NCI-H1105 treated with DMSO at 0.1 percent for 48 hours (cell line): ENCODE measurements at regions not wholly inside any gene's neighbourhood (a gene's known extent, or its start where the extent isn't known, plus 50 kb on each side); places are given as distances from the start of the nearest gene placed in this dataset.
"Not testable (repeated sequence)": the region's sequence is repeated elsewhere in the genome, so short reads cannot be mapped to it uniquely, and the experiment has no call there.

ENCODE experiments used
- DNase-seq: peaks from one replicate; lab custom pipeline; 2025; lab: John Stamatoyannopoulos, UW

DNA sequence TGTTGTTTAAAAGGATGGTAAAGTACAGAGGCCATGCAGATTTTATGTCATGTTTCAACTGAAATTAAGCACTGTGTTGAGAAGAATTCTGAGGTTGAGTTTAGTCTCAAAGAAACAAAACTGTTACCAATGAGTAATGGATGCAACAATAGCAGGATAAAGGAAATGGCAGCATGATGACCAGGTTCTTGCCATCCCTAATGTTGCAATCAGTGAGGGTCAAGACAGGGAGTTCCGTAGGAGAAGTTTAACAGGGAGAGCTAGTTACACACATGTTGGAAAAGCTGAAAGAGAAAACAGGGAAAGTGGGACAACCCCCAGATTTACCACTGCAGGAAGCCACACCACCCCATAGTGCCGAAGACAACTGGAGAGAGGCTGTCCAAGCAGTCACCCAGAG lies 343.8 kb upstream of the EPHA4 start:
- no peak for DNase-seq

DNA sequence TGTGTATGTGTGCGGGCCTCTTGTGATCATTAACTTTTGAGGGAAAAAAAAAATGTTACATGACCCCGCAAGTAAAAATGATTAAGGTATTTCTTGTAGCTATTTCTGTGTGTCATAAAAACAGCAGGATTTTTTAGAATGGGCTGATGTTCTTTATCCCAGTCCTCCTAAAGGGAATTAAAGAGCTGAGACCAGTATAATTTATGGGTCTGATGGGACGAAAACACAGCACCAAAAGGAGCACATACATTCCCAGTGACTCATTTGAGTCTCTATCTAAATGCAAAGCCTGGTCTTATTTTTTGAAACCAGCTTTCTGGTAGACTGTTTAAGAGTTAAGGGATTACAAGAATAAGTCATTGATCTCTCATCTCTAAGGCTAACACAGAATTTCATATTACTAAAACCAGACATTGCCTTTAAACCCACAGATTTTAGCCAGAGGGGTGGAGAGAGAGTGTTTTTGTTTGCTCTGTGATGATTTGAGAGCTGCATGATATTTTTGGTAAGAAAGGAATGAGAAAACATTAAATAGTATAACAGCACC lies 342.3 kb upstream of the EPHA4 start:
- DNase-seq: no peak

GRCh38 chr2:221911890-221912289 lies 339.8 kb upstream of the EPHA4 start:
- DNase-seq: no peak

GRCh38 chr2:221911321-221911720 lies 339.2 kb upstream of the EPHA4 start:
- DNase-seq: no peak

GRCh38 chr2:221908518-221908917 lies 336.4 kb upstream of the EPHA4 start:
- no peak for DNase-seq

GRCh38 chr2:221897718-221898117 lies 325.6 kb upstream of the EPHA4 start:
- DNase-seq: no peak

DNA sequence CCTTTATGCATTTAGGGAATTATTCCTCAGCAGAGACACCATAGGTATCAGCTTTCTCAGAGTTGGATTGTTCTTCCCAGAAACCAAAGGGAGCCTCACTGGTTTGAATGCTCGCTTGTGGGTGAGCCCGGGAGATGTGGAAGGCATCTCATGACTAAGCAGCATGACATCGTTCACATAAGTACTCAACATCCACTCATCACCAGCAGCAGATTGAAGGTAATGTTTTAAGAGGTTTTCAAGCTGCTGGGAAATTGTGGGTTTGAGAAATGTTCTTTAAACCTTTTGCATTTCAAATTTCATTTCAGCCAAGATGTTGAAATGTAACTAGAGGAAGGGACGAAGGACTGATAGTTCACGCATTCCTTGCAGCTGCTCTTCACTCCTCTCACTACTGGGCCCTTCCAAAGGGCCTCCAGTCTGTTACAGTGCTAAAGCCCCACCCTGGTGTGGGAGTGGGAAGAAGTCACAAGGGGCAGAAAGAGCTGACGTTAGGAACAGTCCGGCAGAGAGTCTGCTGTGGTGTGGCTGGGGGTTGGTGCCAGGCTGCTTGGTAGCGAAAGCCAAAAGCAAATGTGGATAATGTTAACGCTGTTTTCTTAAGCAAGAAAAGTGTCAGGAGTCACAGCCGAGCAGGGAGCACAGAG lies 324.5 kb upstream of the EPHA4 start:
- no peak for DNase-seq

DNA sequence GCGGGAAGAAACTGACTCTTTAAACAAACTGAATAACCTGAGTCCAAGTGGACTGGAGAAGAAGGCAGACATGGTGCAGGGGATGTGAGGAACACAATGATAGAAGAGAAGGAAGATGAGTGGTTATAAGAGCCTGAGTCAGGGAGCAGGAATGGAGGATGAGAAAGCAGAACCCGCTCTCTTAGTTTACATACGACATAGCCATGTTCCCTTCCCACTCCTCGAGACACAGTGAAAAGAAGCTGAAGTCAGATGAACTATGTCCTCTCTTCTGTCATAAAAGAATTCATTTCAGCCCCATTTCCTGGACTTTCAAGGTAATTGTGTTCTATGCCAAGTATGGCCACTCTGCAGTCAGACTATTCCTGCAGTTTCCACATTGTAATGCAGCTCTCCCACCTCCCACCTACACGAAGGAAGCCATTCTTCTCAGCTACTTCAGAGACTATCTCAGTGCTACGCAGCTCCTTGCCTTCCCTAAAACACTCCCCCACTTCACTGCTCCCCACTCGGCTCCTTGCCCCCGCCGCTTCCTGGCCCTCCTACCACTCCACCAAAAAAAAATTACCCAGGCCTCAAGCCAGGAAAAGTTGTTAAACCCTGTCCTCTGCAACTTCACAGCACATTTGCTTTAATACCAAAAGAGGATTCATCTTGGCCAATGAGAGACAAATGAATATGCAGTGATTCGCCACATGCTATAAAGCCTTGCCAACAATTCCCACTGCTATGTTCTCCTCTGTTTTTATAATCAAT lies 323.4 kb upstream of the EPHA4 start:
- no peak for DNase-seq

DNA sequence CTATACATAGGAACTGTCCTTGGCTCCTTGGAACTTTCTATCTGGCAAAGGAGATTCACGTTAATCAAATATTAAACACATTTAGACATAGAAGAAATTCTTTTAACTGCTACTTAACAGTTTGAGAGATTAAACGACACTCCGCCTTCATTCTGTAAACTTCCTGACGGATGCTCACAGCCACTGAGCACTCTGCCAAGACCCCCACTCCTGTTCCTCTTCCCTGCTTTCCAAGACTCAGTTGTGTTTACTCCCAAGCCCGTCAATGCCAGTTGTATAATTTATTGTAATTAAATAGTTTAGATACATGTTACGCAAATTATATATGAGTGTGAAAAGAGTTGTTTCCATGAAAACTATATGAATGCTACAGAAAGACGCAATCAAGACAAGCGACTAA lies 321.4 kb upstream of the EPHA4 start:
- DNase-seq: no peak

DNA sequence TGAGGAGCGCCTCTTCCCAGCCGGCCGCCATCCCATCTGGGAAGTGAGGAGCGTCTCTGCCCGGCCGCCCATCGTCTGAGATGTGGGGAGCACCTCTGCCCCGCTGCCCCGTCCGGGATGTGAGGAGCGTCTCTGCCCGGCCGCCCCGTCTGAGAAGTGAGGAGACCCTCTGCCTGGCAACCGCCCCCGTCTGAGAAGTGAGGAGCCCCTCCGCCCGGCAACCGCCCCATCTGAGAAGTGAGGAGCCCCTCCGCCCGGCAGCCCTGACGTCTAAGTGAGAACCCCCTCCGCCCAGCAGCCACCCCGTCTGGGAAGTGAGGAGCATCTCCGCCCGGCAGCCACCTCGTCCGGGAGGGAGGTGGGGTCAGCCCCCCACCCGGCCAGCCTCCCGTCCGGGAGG lies 319.9 kb upstream of the EPHA4 start:
- DNase-seq: not testable (repeated sequence)

GRCh38 chr2:221883976-221884375 lies 311.9 kb upstream of the EPHA4 start:
- no peak for DNase-seq

GRCh38 chr2:221876016-221876415 lies 303.9 kb upstream of the EPHA4 start:
- no peak for DNase-seq

- no peak for DNase-seq
Observed at GRCh38 chr2:221874444-221874843, 302.3 kb upstream of the EPHA4 start.

- no peak for DNase-seq
Observed at GRCh38 chr2:221857719-221858118, 285.6 kb upstream of the EPHA4 start.

- no peak for DNase-seq
Observed at GRCh38 chr2:221853297-221853696, 281.2 kb upstream of the EPHA4 start.

GRCh38 chr2:221851531-221852045 lies 279.5 kb upstream of the EPHA4 start:
- no peak for DNase-seq

DNA sequence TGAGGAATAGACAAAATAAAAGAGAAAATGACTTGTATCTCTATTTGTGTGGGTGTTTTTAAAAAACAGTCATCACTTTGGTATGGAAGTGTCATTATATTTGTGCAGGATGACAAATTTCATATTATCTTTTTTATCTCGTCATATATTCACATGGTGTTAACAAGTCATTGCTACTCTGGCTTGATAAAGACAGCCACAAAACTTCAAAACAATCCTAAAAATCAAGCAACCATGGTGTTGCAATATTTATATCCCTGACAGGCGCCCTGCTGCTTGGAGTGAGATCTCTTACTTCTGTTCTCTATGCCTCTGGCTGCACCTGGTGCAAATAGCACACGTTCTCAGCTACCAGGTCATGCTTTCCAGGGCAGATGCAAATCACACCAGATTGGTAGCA lies 278.0 kb upstream of the EPHA4 start:
- DNase-seq: no peak

DNA sequence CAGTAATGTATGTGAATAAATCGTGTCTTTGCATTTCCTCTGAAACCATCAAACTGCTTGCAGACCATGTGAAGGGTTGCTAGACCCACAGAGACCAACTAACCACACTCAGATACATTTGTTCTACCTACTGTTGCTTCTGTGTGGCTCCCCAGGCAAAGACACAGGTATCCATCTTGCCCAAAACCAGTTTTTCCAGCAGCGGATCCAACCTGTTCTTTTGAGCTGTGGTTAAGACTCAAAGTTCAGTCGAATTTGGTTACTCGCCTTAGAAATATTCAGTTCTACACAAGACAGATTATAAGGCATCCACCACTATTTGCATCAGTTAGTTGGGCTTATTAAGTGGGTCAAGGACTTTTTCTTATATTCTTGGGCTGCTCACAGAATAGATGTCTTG lies 276.2 kb upstream of the EPHA4 start:
- no peak for DNase-seq

GRCh38 chr2:221845021-221845365 lies 272.9 kb upstream of the EPHA4 start:
- no peak for DNase-seq

DNA sequence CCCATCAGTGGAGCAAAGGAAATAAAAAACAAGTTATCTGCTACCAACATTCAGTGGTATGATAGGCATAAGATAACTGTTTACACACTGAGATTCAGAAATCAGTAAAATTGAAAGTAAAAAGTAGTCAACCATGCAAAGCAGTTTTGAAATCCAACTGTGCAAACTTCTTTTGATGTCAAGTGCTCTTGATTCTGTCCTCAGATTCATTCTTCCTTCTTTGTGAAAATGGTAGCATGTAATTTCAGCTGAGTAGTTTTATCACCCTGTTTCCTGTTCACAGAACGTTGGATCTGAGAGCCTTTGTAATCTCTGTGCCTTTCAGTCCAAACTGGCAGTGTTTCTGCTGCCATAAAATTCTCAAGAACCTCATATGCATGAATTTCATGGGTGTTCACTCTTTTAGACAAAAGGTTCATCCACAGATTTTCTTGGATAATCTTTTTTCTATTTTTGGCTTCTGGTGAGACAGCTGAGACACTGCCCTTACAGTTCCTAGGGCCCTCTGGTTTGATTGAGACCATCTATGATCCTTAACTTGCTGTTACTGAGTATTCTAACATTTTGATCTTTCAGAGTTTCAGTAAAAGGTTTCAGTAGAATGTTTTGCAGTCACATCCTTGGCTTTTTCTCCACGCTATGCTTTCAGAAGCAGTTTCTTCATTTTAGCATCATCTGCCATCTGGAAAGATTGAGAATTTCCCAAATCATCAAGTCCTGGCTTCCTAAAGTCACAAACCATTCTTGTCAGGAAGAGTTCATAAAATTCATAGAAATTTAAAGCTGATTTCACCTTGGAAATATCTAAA lies 272.3 kb upstream of the EPHA4 start:
- DNase-seq: peak; percentile 57

- no peak for DNase-seq
Observed at GRCh38 chr2:221836095-221836494, 264.0 kb upstream of the EPHA4 start.

- no peak for DNase-seq
Observed at GRCh38 chr2:221833966-221834365, 261.9 kb upstream of the EPHA4 start.

- DNase-seq: no peak
Observed at GRCh38 chr2:221831051-221831450, 258.9 kb upstream of the EPHA4 start.
